K562 (cell line): ENCODE measurements at regions not wholly inside any gene's neighbourhood (a gene's known extent, or its start where the extent isn't known, plus 50 kb on each side); places are given as distances from the start of the nearest gene placed in this dataset.

Experiments used
- ARID4B ChIP-seq: sonication (generic); formaldehyde crosslinking; IDR thresholded peaks from 2 replicates; pipeline ENCODE4 v1.8.0; 2022; ENCODE audit warnings: mild to moderate bottlenecking, missing genetic modification reagents
- ATF2 ChIP-seq: sonication (generic); formaldehyde crosslinking; IDR thresholded peaks from 2 replicates; pipeline ENCODE4 v1.8.1; 2022; ENCODE audit warnings: missing genetic modification reagents
- BACH1 ChIP-seq: fragments of 200-800 bp; sonication (Bioruptor generic); IDR thresholded peaks from 2 replicates; pipeline ENCODE4 v1.6.1; 2016; ENCODE audit warnings: missing genetic modification characterization, missing compliant biosample characterization
- CEBPG ChIP-seq, 3 experiments: fragments of 200-800 bp in 1 of 3; sonication (Bioruptor generic) in 1 of 3; sonication (generic) in 1 of 3; formaldehyde crosslinking in 1 of 3; IDR thresholded peaks in 2 of 3; conservative IDR thresholded peaks in 1 of 3; 2 replicates each; pipeline versions ENCODE4 v1.6.1 to v1.8.0; 2016 to 2022; ENCODE audit warnings: missing compliant biosample characterization in 2 of 3, missing genetic modification characterization in 2 of 3, mild to moderate bottlenecking in 1 of 3, missing genetic modification reagents in 1 of 3
- ETS1 ChIP-seq: conservative IDR thresholded peaks from 2 replicates; pipeline ENCODE4 v1.6.1; 2011; ENCODE audit warnings: low read depth, mild to moderate bottlenecking, low read length; ENCODE audit not compliant: control insufficient read depth
- HES1 ChIP-seq: fragments of 450-650 bp; IDR thresholded peaks from 2 replicates; pipeline ENCODE4 v1.6.1; 2016; ENCODE audit warnings: low read depth, mild to moderate bottlenecking, moderate library complexity
- KAT2B ChIP-seq: IDR thresholded peaks from one replicate; pipeline ENCODE4 v1.6.1; 2012; ENCODE audit warnings: low read depth, mild to moderate bottlenecking, control low read depth, inconsistent platforms, low read length, moderate library complexity
- NFYB ChIP-seq: IDR thresholded peaks from 2 replicates; pipeline ENCODE4 v1.6.1; 2011; ENCODE audit warnings: mild to moderate bottlenecking, moderate library complexity; ENCODE audit not compliant: insufficient read length; ENCODE audit errors: extremely low read depth
- RBFOX2 ChIP-seq: fragments of 200-400 bp; formaldehyde crosslinking; IDR thresholded peaks from 2 replicates; pipeline ENCODE4 v1.6.1; 2017; ENCODE audit warnings: low read depth, mild to moderate bottlenecking, low read length, moderate library complexity
- RCOR1 ChIP-seq, 2 experiments: IDR thresholded peaks; 2 replicates each; pipeline ENCODE4 v1.6.1; 2012; ENCODE audit warnings: low read depth in 2 of 2, low read length in 2 of 2, borderline replicate concordance in 1 of 2, improper control_type of control experiment in 1 of 2
- REST ChIP-seq, 2 experiments: fragments of 450-650 bp; formaldehyde crosslinking in 1 of 2; IDR thresholded peaks; 2 replicates each; pipeline versions ENCODE4 v1.4.0 to v1.6.1; 2014 to 2020; ENCODE audit warnings: mild to moderate bottlenecking in 2 of 2, borderline replicate concordance in 1 of 2, low read depth in 1 of 2
- TAF1 ChIP-seq: IDR thresholded peaks from 2 replicates; pipeline ENCODE4 v1.6.1; 2011; ENCODE audit warnings: mild to moderate bottlenecking, low read length, moderate library complexity; ENCODE audit not compliant: insufficient read depth, control insufficient read depth, severe bottlenecking; ENCODE audit errors: extremely low read depth
- ZBTB33 ChIP-seq: sonication (generic); formaldehyde crosslinking; IDR thresholded peaks from 2 replicates; pipeline ENCODE4 v1.8.1; 2023; ENCODE audit warnings: mild to moderate bottlenecking, missing genetic modification reagents

- no peak for TF ChIP-seq REST (IDR thresholded peaks at IDR 0.05; ENCODE audit: borderline replicate concordance)
- TF ChIP-seq REST (CRISPR knock-in tag; IDR thresholded peaks at IDR 0.05; ENCODE audit: low read depth) = no peak
- no peak for TF ChIP-seq ATF2
- TF ChIP-seq KAT2B = no peak
- TF ChIP-seq RCOR1 (IDR thresholded peaks at IDR 0.05; ENCODE audit: borderline replicate concordance in 1 of 2, low read depth in 2 of 2, low read length in 2 of 2) = no peak
- no peak for TF ChIP-seq CEBPG (CRISPR knock-in tag; IDR thresholded peaks at IDR 0.05)
- TF ChIP-seq CEBPG (tag; conservative IDR thresholded peaks at IDR 0.05 in 1 of 2, IDR thresholded peaks at IDR 0.05 in 1 of 2) = no peak
- no peak for TF ChIP-seq RBFOX2
- no peak for TF ChIP-seq TAF1
- no peak for TF ChIP-seq ZBTB33 (CRISPR knock-in tag)
- no peak for TF ChIP-seq BACH1 (tag)
- TF ChIP-seq ARID4B (CRISPR knock-in tag) = no peak
- no peak for TF ChIP-seq HES1
- no peak for TF ChIP-seq ETS1
- TF ChIP-seq NFYB = no peak
These were observed 264.0 kb upstream of the KIF2A start for GRCh38 chr5:62042007-62042406.
